ENCODE measurements at regions not wholly inside any gene's neighbourhood (a gene's known extent, or its start where the extent isn't known, plus 50 kb on each side); places are given as distances from the start of the nearest gene placed in this dataset.

GRCh38 chr2:175872721-175873120 lies 129.3 kb downstream of the LNPK start:
- no peak for TF ChIP-seq CTCF (IDR thresholded peaks at IDR 0.05; ENCODE audit: low read depth, low read length)
- H3K4me3 ChIP-seq (ENCODE audit: low read depth, low read length): no peak overlapping the region

- no peak for TF ChIP-seq CTCF (IDR thresholded peaks at IDR 0.05; ENCODE audit: low read depth, low read length)
Observed at GRCh38 chr2:175872005-175872348, 130.1 kb downstream of the LNPK start.

GRCh38 chr2:175871331-175872004 lies 130.6 kb downstream of the LNPK start:
- H3K4me3 ChIP-seq (ENCODE audit: low read depth, low read length): no peak overlapping the region
- no peak for TF ChIP-seq CTCF (IDR thresholded peaks at IDR 0.05; ENCODE audit: low read depth, low read length)

More at GRCh38 chr2:175872005-175872348, 130.1 kb downstream of the LNPK start:
- H3K4me3 ChIP-seq (ENCODE audit: low read depth, low read length): no peak overlapping the region

GRCh38 chr2:175865716-175866115 lies 136.4 kb downstream of the LNPK start:
- no peak for TF ChIP-seq CTCF (IDR thresholded peaks at IDR 0.05; ENCODE audit: low read depth, low read length)
- no peak overlapping the region for H3K4me3 ChIP-seq (ENCODE audit: low read depth, low read length)

- no peak overlapping the region for H3K4me3 ChIP-seq (ENCODE audit: low read depth, low read length)
- no peak for TF ChIP-seq CTCF (IDR thresholded peaks at IDR 0.05; ENCODE audit: low read depth, low read length)
Observed at GRCh38 chr2:175864137-175864850, 137.8 kb downstream of the LNPK start.

- TF ChIP-seq CTCF (IDR thresholded peaks at IDR 0.05; ENCODE audit: low read depth, low read length): no peak
- H3K4me3 ChIP-seq (ENCODE audit: low read depth, low read length): no peak overlapping the region
Observed at GRCh38 chr2:175861958-175862357, 140.1 kb downstream of the LNPK start.

- no peak overlapping the region for H3K4me3 ChIP-seq (ENCODE audit: low read depth, low read length)
Observed at GRCh38 chr2:175855794-175856453, 146.1 kb downstream of the LNPK start.

More at GRCh38 chr2:175855794-175856453, 146.1 kb downstream of the LNPK start:
- no peak for TF ChIP-seq CTCF (IDR thresholded peaks at IDR 0.05; ENCODE audit: low read depth, low read length)
